ENCODE measurements at regions not wholly inside any gene's neighbourhood (a gene's known extent, or its start where the extent isn't known, plus 50 kb on each side); places are given as distances from the start of the nearest gene placed in this dataset.
"Not testable (repeated sequence)": the region's sequence is repeated elsewhere in the genome, so short reads cannot be mapped to it uniquely, and the experiment has no call there.

GRCh38 chr2:12918138-12918834 is 201.6 kb downstream of the TRIB2 start:
- no peak for DNase-seq
- ChIA-PET POLR2A (interaction anchor here (0.6 to 0.7 kb wide), 2 partner anchors 137 to 165 kb away, joined by 3 read pairs; no protein-coding TSS in a partner anchor), CTCF (no interaction called here)
- ATAC-seq (replicated peaks in 1 of 4), result no peak
- H3K4me1 Mint-ChIP-seq, result no peaks in the 10 kb centered on the region
- no peaks in the 10 kb centered on the region for H3K9me3 ChIP-seq
- H3K36me3 ChIP-seq (ENCODE audit: control insufficient read depth in 2 of 2, extremely low read depth in 1 of 2, insufficient read depth in 1 of 2, low read length in 1 of 2), result no peaks in the 10 kb centered on the region
- WGBS (ENCODE audit: insufficient coverage), result 80% methylated on average over 1 of the region's 7 CpGs
- no peak overlapping the region for H3K4me3 ChIP-seq (ENCODE audit: control insufficient read depth in 1 of 2, extremely low read depth in 1 of 2, low read length in 1 of 2)
- H3K36me3 Mint-ChIP-seq, result no peaks in the 10 kb centered on the region
- no peak overlapping the region for H3K27ac ChIP-seq (ENCODE audit: low read length)
- H3K9me3 Mint-ChIP-seq, result no peaks in the 10 kb centered on the region
- no peak overlapping the region for H3K27ac Mint-ChIP-seq
- H3K4me1 ChIP-seq (ENCODE audit: control insufficient read depth in 1 of 2, extremely low read depth in 1 of 2, insufficient read depth in 2 of 2, low read length in 2 of 2), result no peaks in the 10 kb centered on the region
- H3K4me3 Mint-ChIP-seq, result no peak overlapping the region
- H3K27me3 ChIP-seq (replicated peaks in 1 of 2; ENCODE audit: control insufficient read depth in 2 of 2, extremely low read depth in 1 of 2, insufficient read depth in 2 of 2, low read length in 1 of 2), result no peaks in the 10 kb centered on the region
- peaks cover 0 to 4% of the 10 kb centered on the region in 2 donors for H3K27me3 Mint-ChIP-seq

GRCh38 chr2:12918835-12919445 is 202.2 kb downstream of the TRIB2 start:
- Histone ChIP-seq H3K4me1 (ENCODE audit: control insufficient read depth in 1 of 2, extremely low read depth in 1 of 2, insufficient read depth in 2 of 2, low read length in 2 of 2) (no peaks in the 10 kb centered on the region), H3K36me3 (ENCODE audit: control insufficient read depth in 2 of 2, extremely low read depth in 1 of 2, insufficient read depth in 1 of 2, low read length in 1 of 2) (no peaks in the 10 kb centered on the region), H3K4me3 (ENCODE audit: control insufficient read depth in 1 of 2, extremely low read depth in 1 of 2, low read length in 1 of 2) (no peak overlapping the region), H3K27me3 (replicated peaks in 1 of 2; ENCODE audit: control insufficient read depth in 2 of 2, extremely low read depth in 1 of 2, insufficient read depth in 2 of 2, low read length in 1 of 2) (no peaks in the 10 kb centered on the region), H3K27ac (ENCODE audit: low read length) (no peak overlapping the region), H3K9me3 (no peaks in the 10 kb centered on the region)
- ChIA-PET POLR2A (interaction anchor here in 1 of 2 donors (0.7 kb wide), 1 partner anchor 165 kb away, joined by 3 read pairs; no protein-coding TSS in a partner anchor), CTCF (interaction anchor here in 1 of 2 donors (0.7 kb wide), 1 partner anchor 189 kb away, joined by 3 read pairs; no protein-coding TSS in a partner anchor)
- H3K27me3 Mint-ChIP-seq, result peaks cover 0 to 4% of the 10 kb centered on the region in 2 donors
- ATAC-seq (replicated peaks in 1 of 4) (no peak), DNase-seq (no peak)
- H3K27ac Mint-ChIP-seq, result no peak overlapping the region
- 100% methylated on average over 1 of the region's 7 CpGs for WGBS (ENCODE audit: insufficient coverage)
- H3K4me3 Mint-ChIP-seq, result no peak overlapping the region
- H3K4me1 Mint-ChIP-seq, result no peaks in the 10 kb centered on the region
- H3K9me3 Mint-ChIP-seq, result no peaks in the 10 kb centered on the region
- no peaks in the 10 kb centered on the region for H3K36me3 Mint-ChIP-seq

GRCh38 chr2:12921321-12921720 is 204.6 kb downstream of the TRIB2 start:
- Mint-ChIP-seq H3K36me3 (no peaks in the 10 kb centered on the region), H3K27ac (no peak overlapping the region), H3K27me3 (peaks cover 0 to 2% of the 10 kb centered on the region in 2 donors), H3K4me3 (no peak overlapping the region), H3K4me1 (no peaks in the 10 kb centered on the region), H3K9me3 (no peaks in the 10 kb centered on the region)
- ChIA-PET CTCF (interaction anchor here (1.4 to 2.7 kb wide), 2 partner anchors 9 to 10 kb away, joined by 5 to 7 read pairs; no protein-coding TSS in a partner anchor), POLR2A (interaction anchor here in 1 of 2 donors (0.6 kb wide), 1 partner anchor 23 kb away, joined by 5 read pairs; no protein-coding TSS in a partner anchor)
- Histone ChIP-seq H3K36me3 (ENCODE audit: control insufficient read depth in 2 of 2, extremely low read depth in 1 of 2, insufficient read depth in 1 of 2, low read length in 1 of 2) (no peaks in the 10 kb centered on the region), H3K4me3 (ENCODE audit: control insufficient read depth in 1 of 2, extremely low read depth in 1 of 2, low read length in 1 of 2) (no peak overlapping the region), H3K4me1 (ENCODE audit: control insufficient read depth in 1 of 2, extremely low read depth in 1 of 2, insufficient read depth in 2 of 2, low read length in 2 of 2) (no peaks in the 10 kb centered on the region), H3K9me3 (no peaks in the 10 kb centered on the region), H3K27ac (ENCODE audit: low read length) (no peak overlapping the region), H3K27me3 (replicated peaks in 1 of 2; ENCODE audit: control insufficient read depth in 2 of 2, extremely low read depth in 1 of 2, insufficient read depth in 2 of 2, low read length in 1 of 2) (no peaks in the 10 kb centered on the region)
- WGBS (ENCODE audit: insufficient coverage), result 98% methylated on average over 5 of the region's 5 CpGs
- ATAC-seq (replicated peaks in 1 of 4), result no peak
- no peak for DNase-seq

- no peaks in the 10 kb centered on the region for H3K27me3 ChIP-seq (replicated peaks in 1 of 2; ENCODE audit: control insufficient read depth in 2 of 2, extremely low read depth in 1 of 2, insufficient read depth in 2 of 2, low read length in 1 of 2)
- ChIA-PET CTCF (interaction anchor here (0.7 to 1.4 kb wide), 2 partner anchors 14 to 25 kb away, joined by 3 read pairs; no protein-coding TSS in a partner anchor), POLR2A (no interaction called here)
- no peak for ATAC-seq (replicated peaks in 1 of 4)
- H3K9me3 ChIP-seq, result no peaks in the 10 kb centered on the region
- no peaks in the 10 kb centered on the region for H3K36me3 ChIP-seq (ENCODE audit: control insufficient read depth in 2 of 2, extremely low read depth in 1 of 2, insufficient read depth in 1 of 2, low read length in 1 of 2)
- H3K9me3 Mint-ChIP-seq, result no peaks in the 10 kb centered on the region
- peaks cover 0 to 2% of the 10 kb centered on the region in 2 donors for H3K27me3 Mint-ChIP-seq
- peaks cover 0 to 9% (median 7%) of the 10 kb centered on the region in 3 donors for H3K4me1 Mint-ChIP-seq
- H3K27ac ChIP-seq (ENCODE audit: low read length), result no peak overlapping the region
- H3K4me1 ChIP-seq (ENCODE audit: control insufficient read depth in 1 of 2, extremely low read depth in 1 of 2, insufficient read depth in 2 of 2, low read length in 2 of 2), result no peaks in the 10 kb centered on the region
- H3K36me3 Mint-ChIP-seq, result no peaks in the 10 kb centered on the region
- no peak overlapping the region for H3K4me3 Mint-ChIP-seq
- H3K27ac Mint-ChIP-seq, result no peak overlapping the region
- WGBS (ENCODE audit: insufficient coverage), result no CpG with 5 or more reads among the region's 4 CpGs
- no peak overlapping the region for H3K4me3 ChIP-seq (ENCODE audit: control insufficient read depth in 1 of 2, extremely low read depth in 1 of 2, low read length in 1 of 2)
- DNase-seq, result no peak
Measured at GRCh38 chr2:12923907-12924610, 207.3 kb downstream of the TRIB2 start.

- H3K27me3 Mint-ChIP-seq, result not testable (repeated sequence)
Measured at GRCh38 chr2:12926641-12927040, 209.9 kb downstream of the TRIB2 start.

GRCh38 chr2:12928197-12928774 is 211.6 kb downstream of the TRIB2 start:
- H3K9me3 ChIP-seq, result no peaks in the 10 kb centered on the region
- no peaks in the 10 kb centered on the region for H3K9me3 Mint-ChIP-seq
- no peak overlapping the region for H3K27ac ChIP-seq (ENCODE audit: low read length)
- peaks cover 7 to 15% (median 13%) of the 10 kb centered on the region in 3 donors for H3K4me1 Mint-ChIP-seq
- H3K36me3 ChIP-seq (ENCODE audit: control insufficient read depth in 2 of 2, extremely low read depth in 1 of 2, insufficient read depth in 1 of 2, low read length in 1 of 2), result no peaks in the 10 kb centered on the region
- H3K27me3 Mint-ChIP-seq, result peaks cover 0 to 2% of the 10 kb centered on the region in 2 donors
- H3K36me3 Mint-ChIP-seq, result no peaks in the 10 kb centered on the region
- H3K27ac Mint-ChIP-seq, result no peak overlapping the region
- no CpG with 5 or more reads among the region's 5 CpGs for WGBS (ENCODE audit: insufficient coverage)
- POLR2A ChIA-PET, result interaction anchor here (0.5 to 0.6 kb wide), 2 partner anchors 71 to 1182 kb away, joined by 4 to 5 read pairs; partner anchors contain the start of gene LPIN1 (in 1 of the 2)
- H3K4me3 Mint-ChIP-seq, result no peak overlapping the region
- no peaks in the 10 kb centered on the region for H3K27me3 ChIP-seq (replicated peaks in 1 of 2; ENCODE audit: control insufficient read depth in 2 of 2, extremely low read depth in 1 of 2, insufficient read depth in 2 of 2, low read length in 1 of 2)
- H3K4me3 ChIP-seq (ENCODE audit: control insufficient read depth in 1 of 2, extremely low read depth in 1 of 2, low read length in 1 of 2), result no peak overlapping the region
- DNase-seq (no peak), ATAC-seq (replicated peaks in 1 of 4) (no peak)
- CTCF ChIA-PET, result interaction anchor here (0.6 to 1.1 kb wide), 3 partner anchors 11 to 1729 kb away, joined by 3 to 5 read pairs (median 3); no protein-coding TSS in a partner anchor
- peaks cover 3 to 5% of the 10 kb centered on the region in 2 experiments for H3K4me1 ChIP-seq (ENCODE audit: control insufficient read depth in 1 of 2, extremely low read depth in 1 of 2, insufficient read depth in 2 of 2, low read length in 2 of 2)

More at GRCh38 chr2:12926641-12927040, 209.9 kb downstream of the TRIB2 start:
- H3K4me3 ChIP-seq (ENCODE audit: control insufficient read depth in 1 of 2, extremely low read depth in 1 of 2, low read length in 1 of 2); H3K4me3 Mint-ChIP-seq; DNase-seq; CTCF ChIA-PET; H3K27ac ChIP-seq (ENCODE audit: low read length); H3K27ac Mint-ChIP-seq; H3K9me3 ChIP-seq; ATAC-seq (replicated peaks in 1 of 4); POLR2A ChIA-PET; H3K36me3 ChIP-seq (ENCODE audit: control insufficient read depth in 2 of 2, extremely low read depth in 1 of 2, insufficient read depth in 1 of 2, low read length in 1 of 2); H3K9me3 Mint-ChIP-seq; H3K36me3 Mint-ChIP-seq; H3K27me3 ChIP-seq (replicated peaks in 1 of 2; ENCODE audit: control insufficient read depth in 2 of 2, extremely low read depth in 1 of 2, insufficient read depth in 2 of 2, low read length in 1 of 2); H3K4me1 ChIP-seq (ENCODE audit: control insufficient read depth in 1 of 2, extremely low read depth in 1 of 2, insufficient read depth in 2 of 2, low read length in 2 of 2): not testable (repeated sequence)
- H3K4me1 Mint-ChIP-seq, result peaks cover 7 to 15% (median 13%) of the 10 kb centered on the region in 3 donors
- 98% methylated on average over 32 of the region's 37 CpGs for WGBS (ENCODE audit: insufficient coverage)

Data from T-cell (primary cell).